ENCODE measurements at regions not wholly inside any gene's neighbourhood (a gene's known extent, or its start where the extent isn't known, plus 50 kb on each side); places are given as distances from the start of the nearest gene placed in this dataset.

DNA sequence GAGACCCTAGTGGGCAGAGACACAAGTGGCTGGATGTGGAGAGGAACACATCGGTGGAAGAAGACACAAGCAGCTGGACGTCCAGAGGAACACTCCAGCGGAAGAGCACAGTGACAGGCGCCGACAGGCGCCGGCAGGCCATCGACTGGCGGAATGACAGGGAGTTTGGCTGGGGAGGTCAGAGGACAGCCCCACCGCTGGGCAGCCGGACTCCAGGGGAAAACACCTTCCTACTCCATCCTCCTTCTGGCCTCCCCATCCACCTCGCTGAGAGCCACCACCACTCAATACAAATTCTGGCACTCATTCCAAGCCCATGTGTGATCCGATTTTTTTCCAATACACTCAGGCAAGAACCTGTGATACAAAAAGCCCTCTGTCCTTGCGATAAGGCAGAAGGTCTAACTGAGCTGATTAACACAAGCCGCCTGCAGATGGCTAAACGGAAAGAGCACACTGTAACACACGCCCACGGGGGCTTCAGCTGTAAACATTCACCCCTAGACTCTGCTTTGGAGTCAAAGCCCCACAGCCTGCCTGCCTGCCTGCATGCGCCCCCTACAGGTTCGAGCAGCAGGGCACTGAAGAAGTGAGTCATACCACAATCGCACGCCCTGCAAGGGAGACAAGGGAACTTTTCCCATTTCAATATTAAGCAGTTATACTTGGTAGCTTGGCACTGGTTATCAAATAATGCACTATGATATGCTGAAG, 50.2 kb upstream of the LRP1B start:
- DNase-seq (ENCODE audit: low read depth), result peak; percentile 41
- no peak overlapping the region for H3K4me3 ChIP-seq (ENCODE audit: low read depth, low read length)
- TF ChIP-seq, protein P1, sequence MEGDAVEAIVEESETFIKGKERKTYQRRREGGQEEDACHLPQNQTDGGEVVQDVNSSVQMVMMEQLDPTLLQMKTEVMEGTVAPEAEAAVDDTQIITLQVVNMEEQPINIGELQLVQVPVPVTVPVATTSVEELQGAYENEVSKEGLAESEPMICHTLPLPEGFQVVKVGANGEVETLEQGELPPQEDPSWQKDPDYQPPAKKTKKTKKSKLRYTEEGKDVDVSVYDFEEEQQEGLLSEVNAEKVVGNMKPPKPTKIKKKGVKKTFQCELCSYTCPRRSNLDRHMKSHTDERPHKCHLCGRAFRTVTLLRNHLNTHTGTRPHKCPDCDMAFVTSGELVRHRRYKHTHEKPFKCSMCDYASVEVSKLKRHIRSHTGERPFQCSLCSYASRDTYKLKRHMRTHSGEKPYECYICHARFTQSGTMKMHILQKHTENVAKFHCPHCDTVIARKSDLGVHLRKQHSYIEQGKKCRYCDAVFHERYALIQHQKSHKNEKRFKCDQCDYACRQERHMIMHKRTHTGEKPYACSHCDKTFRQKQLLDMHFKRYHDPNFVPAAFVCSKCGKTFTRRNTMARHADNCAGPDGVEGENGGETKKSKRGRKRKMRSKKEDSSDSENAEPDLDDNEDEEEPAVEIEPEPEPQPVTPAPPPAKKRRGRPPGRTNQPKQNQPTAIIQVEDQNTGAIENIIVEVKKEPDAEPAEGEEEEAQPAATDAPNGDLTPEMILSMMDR (IDR thresholded peaks at IDR 0.05; ENCODE audit: insufficient read depth, low read depth, low read length, missing control alignments), result peak; percentile 57

Measured in GM12865 (cell line).